ENCODE measurements at regions not wholly inside any gene's neighbourhood (a gene's known extent, or its start where the extent isn't known, plus 50 kb on each side); places are given as distances from the start of the nearest gene placed in this dataset.

DNA sequence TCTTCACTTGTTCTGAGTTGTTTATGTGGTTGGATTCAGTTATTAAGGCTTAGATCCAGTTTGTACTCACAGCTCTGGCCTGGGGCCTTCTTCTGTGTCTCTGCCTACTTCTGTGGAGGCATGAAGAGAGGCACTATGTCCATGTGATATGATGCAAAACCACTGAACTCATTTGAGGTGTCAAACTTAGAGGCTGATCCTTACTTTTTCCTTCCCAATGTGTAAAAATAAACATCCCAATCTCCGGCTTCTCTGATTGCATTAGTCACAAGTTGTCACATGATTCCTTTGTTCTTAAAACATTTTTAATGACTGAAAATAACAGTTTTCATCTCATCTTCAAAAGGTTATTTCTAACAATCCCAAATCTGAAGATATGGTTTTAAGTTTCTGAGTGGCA, 276.0 kb upstream of the RGMB start:
- H3K9me3 ChIP-seq (ENCODE audit: insufficient read depth, low read depth, low read length), result no peaks in the 10 kb centered on the region
- no peaks in the 10 kb centered on the region for H3K79me2 ChIP-seq (ENCODE audit: insufficient read depth, low read length)
- no peak overlapping the region for H3K4me3 ChIP-seq (ENCODE audit: insufficient read depth, low read depth, low read length)
- no peak for TF ChIP-seq EZH2 (IDR thresholded peaks at IDR 0.05; ENCODE audit: insufficient read depth, low read length)
- TF ChIP-seq, protein P1, sequence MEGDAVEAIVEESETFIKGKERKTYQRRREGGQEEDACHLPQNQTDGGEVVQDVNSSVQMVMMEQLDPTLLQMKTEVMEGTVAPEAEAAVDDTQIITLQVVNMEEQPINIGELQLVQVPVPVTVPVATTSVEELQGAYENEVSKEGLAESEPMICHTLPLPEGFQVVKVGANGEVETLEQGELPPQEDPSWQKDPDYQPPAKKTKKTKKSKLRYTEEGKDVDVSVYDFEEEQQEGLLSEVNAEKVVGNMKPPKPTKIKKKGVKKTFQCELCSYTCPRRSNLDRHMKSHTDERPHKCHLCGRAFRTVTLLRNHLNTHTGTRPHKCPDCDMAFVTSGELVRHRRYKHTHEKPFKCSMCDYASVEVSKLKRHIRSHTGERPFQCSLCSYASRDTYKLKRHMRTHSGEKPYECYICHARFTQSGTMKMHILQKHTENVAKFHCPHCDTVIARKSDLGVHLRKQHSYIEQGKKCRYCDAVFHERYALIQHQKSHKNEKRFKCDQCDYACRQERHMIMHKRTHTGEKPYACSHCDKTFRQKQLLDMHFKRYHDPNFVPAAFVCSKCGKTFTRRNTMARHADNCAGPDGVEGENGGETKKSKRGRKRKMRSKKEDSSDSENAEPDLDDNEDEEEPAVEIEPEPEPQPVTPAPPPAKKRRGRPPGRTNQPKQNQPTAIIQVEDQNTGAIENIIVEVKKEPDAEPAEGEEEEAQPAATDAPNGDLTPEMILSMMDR (IDR thresholded peaks at IDR 0.05; ENCODE audit: insufficient read depth, low read depth, low read length), result no peak
- H3K4me2 ChIP-seq (ENCODE audit: low read length), result no peak overlapping the region
- Mint-ChIP-seq H3K36me3 (ENCODE audit: low read depth, unreplicated experiment) (no peaks in the 10 kb centered on the region), H3K4me3 (ENCODE audit: unreplicated experiment) (no peak overlapping the region), H3K4me1 (ENCODE audit: low read depth, unreplicated experiment) (peaks cover 4% of the 10 kb centered on the region), H3K9me3 (ENCODE audit: unreplicated experiment) (peaks cover 9% of the 10 kb centered on the region), H3K27me3 (ENCODE audit: low read depth, unreplicated experiment) (no peaks in the 10 kb centered on the region), H3K27ac (ENCODE audit: unreplicated experiment) (no peak overlapping the region)
- H3K27me3 ChIP-seq (ENCODE audit: insufficient read depth, low read length), result no peaks in the 10 kb centered on the region
- FAIRE-seq, result no peak
- H3K27ac ChIP-seq (ENCODE audit: low read depth, low read length), result no peak overlapping the region
- H2AFZ ChIP-seq (ENCODE audit: low read depth, low read length), result peak overlapping the region; percentile 53
- H3K4me1 ChIP-seq (ENCODE audit: insufficient read depth, low read length), result no peaks in the 10 kb centered on the region
- no peak overlapping the region for H3K9ac ChIP-seq (ENCODE audit: low read length)
- DNase-seq (ENCODE audit: low read depth), result peak; percentile 18
- no peaks in the 10 kb centered on the region for H3K36me3 ChIP-seq (ENCODE audit: insufficient read depth, low read length)
- no peaks in the 10 kb centered on the region for H4K20me1 ChIP-seq (ENCODE audit: insufficient read depth, low read length)

DNA sequence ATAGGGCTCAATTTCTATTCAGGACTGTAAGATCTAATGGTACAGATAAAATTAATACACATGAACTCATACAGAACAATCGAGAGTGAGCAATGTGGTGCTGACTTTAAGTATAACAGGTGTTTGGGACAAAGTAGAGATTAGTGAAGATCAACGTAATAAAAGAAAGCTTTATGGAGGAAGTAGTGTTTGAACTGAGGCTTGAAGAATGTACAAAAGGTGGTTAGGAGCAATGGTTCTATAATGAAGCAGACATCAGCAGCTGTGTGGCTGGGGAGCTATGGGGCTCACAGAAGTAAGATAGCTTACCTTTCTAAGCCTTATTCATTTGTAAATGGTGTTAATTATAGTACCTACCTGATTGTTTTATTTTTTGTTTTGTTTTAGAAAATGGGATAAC, 275.4 kb upstream of the RGMB start:
- no peak for FAIRE-seq

DNA sequence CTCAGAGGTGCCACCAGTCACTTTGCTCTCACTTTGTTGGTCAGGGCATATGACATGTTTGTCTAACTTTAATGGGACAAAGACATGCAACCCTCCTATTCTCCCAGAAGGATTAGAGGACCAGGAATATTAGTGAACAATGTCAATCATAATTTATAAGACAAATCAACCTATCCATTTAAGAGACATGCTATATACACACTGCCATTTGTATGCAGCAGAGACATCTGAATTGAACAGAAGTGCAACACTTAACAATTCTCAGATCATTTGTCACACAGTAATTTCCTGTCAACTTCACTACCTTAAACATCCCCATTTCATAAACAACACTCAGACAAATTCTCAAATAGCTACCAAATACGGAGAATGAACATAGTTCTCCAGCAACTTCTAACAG, 273.6 kb upstream of the RGMB start:
- H3K4me2 ChIP-seq (ENCODE audit: low read length), result no peak overlapping the region
- FAIRE-seq (no peak), DNase-seq (ENCODE audit: low read depth) (no peak)
- no peak overlapping the region for H3K9ac ChIP-seq (ENCODE audit: low read length)
- no peak for TF ChIP-seq EZH2 (IDR thresholded peaks at IDR 0.05; ENCODE audit: insufficient read depth, low read length)
- TF ChIP-seq, protein P1 (IDR thresholded peaks at IDR 0.05; ENCODE audit: insufficient read depth, low read depth, low read length), result no peak
- no peaks in the 10 kb centered on the region for H3K79me2 ChIP-seq (ENCODE audit: insufficient read depth, low read length)
- H3K9me3 Mint-ChIP-seq (ENCODE audit: unreplicated experiment), result peaks cover 1% of the 10 kb centered on the region
- H3K27ac Mint-ChIP-seq (ENCODE audit: unreplicated experiment), result no peak overlapping the region
- H2AFZ ChIP-seq (ENCODE audit: low read depth, low read length), result no peak overlapping the region
- no peaks in the 10 kb centered on the region for H3K4me1 ChIP-seq (ENCODE audit: insufficient read depth, low read length)
- H4K20me1 ChIP-seq (ENCODE audit: insufficient read depth, low read length), result no peaks in the 10 kb centered on the region
- H3K27me3 ChIP-seq (ENCODE audit: insufficient read depth, low read length), result no peaks in the 10 kb centered on the region
- no peaks in the 10 kb centered on the region for H3K36me3 ChIP-seq (ENCODE audit: insufficient read depth, low read length)
- no peaks in the 10 kb centered on the region for H3K27me3 Mint-ChIP-seq (ENCODE audit: low read depth, unreplicated experiment)
- H3K27ac ChIP-seq (ENCODE audit: low read depth, low read length), result no peak overlapping the region
- H3K4me3 ChIP-seq (ENCODE audit: insufficient read depth, low read depth, low read length), result no peak overlapping the region
- peaks cover 5% of the 10 kb centered on the region for H3K4me1 Mint-ChIP-seq (ENCODE audit: low read depth, unreplicated experiment)
- H3K9me3 ChIP-seq (ENCODE audit: insufficient read depth, low read depth, low read length), result no peaks in the 10 kb centered on the region
- H3K36me3 Mint-ChIP-seq (ENCODE audit: low read depth, unreplicated experiment), result no peaks in the 10 kb centered on the region
- no peak overlapping the region for H3K4me3 Mint-ChIP-seq (ENCODE audit: unreplicated experiment)

More for the DNA sequence above, 275.4 kb upstream of the RGMB start:
- Histone ChIP-seq H3K79me2 (ENCODE audit: insufficient read depth, low read length) (no peaks in the 10 kb centered on the region), H3K4me2 (ENCODE audit: low read length) (no peak overlapping the region), H3K27ac (ENCODE audit: low read depth, low read length) (no peak overlapping the region), H3K9ac (ENCODE audit: low read length) (no peak overlapping the region), H3K4me1 (ENCODE audit: insufficient read depth, low read length) (no peaks in the 10 kb centered on the region), H2AFZ (ENCODE audit: low read depth, low read length) (no peak overlapping the region), H3K4me3 (ENCODE audit: insufficient read depth, low read depth, low read length) (no peak overlapping the region), H3K36me3 (ENCODE audit: insufficient read depth, low read length) (no peaks in the 10 kb centered on the region), H3K27me3 (ENCODE audit: insufficient read depth, low read length) (no peaks in the 10 kb centered on the region), H3K9me3 (ENCODE audit: insufficient read depth, low read depth, low read length) (no peaks in the 10 kb centered on the region), H4K20me1 (ENCODE audit: insufficient read depth, low read length) (no peaks in the 10 kb centered on the region)
- Mint-ChIP-seq H3K9me3 (ENCODE audit: unreplicated experiment) (peaks cover 6% of the 10 kb centered on the region), H3K4me1 (ENCODE audit: low read depth, unreplicated experiment) (peaks cover 4% of the 10 kb centered on the region), H3K27ac (ENCODE audit: unreplicated experiment) (no peak overlapping the region), H3K4me3 (ENCODE audit: unreplicated experiment) (no peak overlapping the region), H3K27me3 (ENCODE audit: low read depth, unreplicated experiment) (no peaks in the 10 kb centered on the region), H3K36me3 (ENCODE audit: low read depth, unreplicated experiment) (no peaks in the 10 kb centered on the region)
- TF ChIP-seq, protein P1 (IDR thresholded peaks at IDR 0.05; ENCODE audit: insufficient read depth, low read depth, low read length), result no peak
- no peak for TF ChIP-seq EZH2 (IDR thresholded peaks at IDR 0.05; ENCODE audit: insufficient read depth, low read length)
- no peak for DNase-seq (ENCODE audit: low read depth)
